ENCODE measurements at regions not wholly inside any gene's neighbourhood (a gene's known extent, or its start where the extent isn't known, plus 50 kb on each side); places are given as distances from the start of the nearest gene placed in this dataset.

- H2AFZ ChIP-seq (ENCODE audit: control insufficient read depth, low read depth, low read length) = no peak overlapping the region
- FAIRE-seq = no peak
- no peaks in the 10 kb centered on the region; a peak in 1 of 4 replicates for H3K27me3 ChIP-seq (replicated peaks in 1 of 2; ENCODE audit: control insufficient read depth in 2 of 2, insufficient read depth in 2 of 2, low read length in 1 of 2)
- TF ChIP-seq HCFC1 (IDR thresholded peaks at IDR 0.05; ENCODE audit: low read length) (no peak), MYC (IDR thresholded peaks at IDR 0.05; ENCODE audit: insufficient read depth, insufficient read length, insufficient replicate concordance, low read length, severe bottlenecking) (no peak), ZNF384 (IDR thresholded peaks at IDR 0.05; ENCODE audit: borderline replicate concordance, low read depth, low read length) (no peak), ZSCAN29 (IDR thresholded peaks at IDR 0.05) (no peak), CHD2 (IDR thresholded peaks at IDR 0.05; ENCODE audit: borderline replicate concordance, low read depth, low read length) (no peak), RCOR1 (conservative IDR thresholded peaks at IDR 0.05; ENCODE audit: low read depth, low read length) (no peak), NBN (IDR thresholded peaks at IDR 0.05) (no peak), SRF (IDR thresholded peaks at IDR 0.05; ENCODE audit: low read depth in 2 of 2, low read length in 2 of 2) (no peak), MEF2B (IDR thresholded peaks at IDR 0.05; ENCODE audit: partially characterized antibody, poor library complexity, severe bottlenecking) (no peak), PAX8 (IDR thresholded peaks at IDR 0.05) (no peak), CHD4 (IDR thresholded peaks at IDR 0.05) (no peak), RB1 (IDR thresholded peaks at IDR 0.05; ENCODE audit: borderline replicate concordance) (no peak), SMAD1 (IDR thresholded peaks at IDR 0.05; ENCODE audit: low read depth, partially characterized antibody) (no peak), FOXM1 (IDR thresholded peaks at IDR 0.05; ENCODE audit: low read depth, low read length) (no peak), ATF7 (IDR thresholded peaks at IDR 0.05; ENCODE audit: low read depth) (no peak), SPI1 (IDR thresholded peaks at IDR 0.05; ENCODE audit: borderline replicate concordance, insufficient read depth, low read depth, low read length) (no peak), MTA2 (IDR thresholded peaks at IDR 0.05; ENCODE audit: low read depth) (no peak), ZBTB40 (IDR thresholded peaks at IDR 0.05; ENCODE audit: borderline replicate concordance) (no peak), ZBED1 (IDR thresholded peaks at IDR 0.05; ENCODE audit: borderline replicate concordance) (no peak)
- H3K9me3 ChIP-seq (replicated peaks; ENCODE audit: control insufficient read depth, insufficient read depth, low read length) = no peaks in the 10 kb centered on the region
- DNase-seq (ENCODE audit: low read depth, low spot score) = no peak
- no peak for ATAC-seq
- no TSS peak for BruUV-seq (replicated peaks)
- H3K9ac ChIP-seq (ENCODE audit: control insufficient read depth, insufficient read depth, low read length) = no peak overlapping the region
- in situ Hi-C loops (cut with MboI) (no loop called here), intact Hi-C loops (cut with micrococcal nuclease; ENCODE audit: unreplicated experiment) (no loop called here)
- H3K36me3 ChIP-seq (ENCODE audit: control insufficient read depth in 2 of 2, insufficient read depth in 2 of 2, low read length in 1 of 2) = no peaks in the 10 kb centered on the region
- H3K79me2 ChIP-seq (ENCODE audit: control insufficient read depth, insufficient read depth, low read length) = no peaks in the 10 kb centered on the region
- ChIA-PET CTCF (no interaction called here), POLR2A (no interaction called here), SMC1A (ENCODE audit: uncharacterized antibody, unreplicated experiment) (no interaction called here), RAD21 (ENCODE audit: unreplicated experiment) (no interaction called here)
- no peaks in the 10 kb centered on the region for H3K4me1 ChIP-seq (ENCODE audit: control insufficient read depth, insufficient read depth, low read length)
- WGBS (ENCODE audit: insufficient coverage, insufficient replicate concordance, low lambda C conversion rate, missing lambda C conversion rate) = 72% methylated on average over 2 of the region's 2 CpGs
- H4K20me1 ChIP-seq (ENCODE audit: control insufficient read depth, insufficient read depth) = no peaks in the 10 kb centered on the region
- H3K27ac ChIP-seq (ENCODE audit: control insufficient read depth, insufficient read depth) = no peak overlapping the region
- H3K4me2 ChIP-seq (ENCODE audit: control insufficient read depth, insufficient read depth) = no peak overlapping the region
- no peak overlapping the region for H3K4me3 ChIP-seq
Observed at GRCh38 chr6:95681736-95682135, 104.4 kb downstream of the MANEA start.

Measured in GM12878 (cell line).